ENCODE measurements at regions not wholly inside any gene's neighbourhood (a gene's known extent, or its start where the extent isn't known, plus 50 kb on each side); places are given as distances from the start of the nearest gene placed in this dataset.

DNA sequence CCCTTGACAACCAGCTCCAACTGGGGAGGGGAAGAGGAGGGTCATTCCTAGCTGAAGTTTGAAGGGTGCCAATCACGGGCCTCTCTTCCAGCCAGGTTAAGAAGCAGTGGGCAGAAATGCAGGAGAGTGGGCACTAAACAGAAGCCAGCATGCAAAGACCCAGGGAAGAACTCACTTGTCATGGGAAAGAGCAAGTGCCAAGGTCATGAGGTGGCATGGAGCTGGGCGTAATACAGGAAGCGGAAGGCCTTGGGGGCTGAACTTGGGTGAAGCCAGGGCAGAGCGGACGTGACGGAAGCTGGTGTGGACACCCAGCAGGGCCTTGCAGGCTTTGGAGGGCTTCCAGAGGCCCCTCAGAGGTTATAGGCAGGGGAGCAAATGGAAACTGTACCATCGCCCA is 302.1 kb downstream of the MAF start:
- no peak for DNase-seq (ENCODE audit: low spot score)
- Histone ChIP-seq H2AFZ (ENCODE audit: low read length) (no peak overlapping the region), H3K4me2 (ENCODE audit: low read length) (no peak overlapping the region), H3K4me1 (ENCODE audit: insufficient read depth, low read length, poor library complexity, severe bottlenecking) (no peaks in the 10 kb centered on the region), H3K79me2 (ENCODE audit: insufficient read depth, low read depth, low read length) (no peaks in the 10 kb centered on the region), H3K9me3 (ENCODE audit: low read length) (no peaks in the 10 kb centered on the region), H3K4me3 (ENCODE audit: low read depth, low read length, poor library complexity, severe bottlenecking) (no peak overlapping the region), H3K36me3 (ENCODE audit: insufficient read depth, low read length) (no peaks in the 10 kb centered on the region), H3K27ac (ENCODE audit: low read depth, low read length, poor library complexity, severe bottlenecking) (no peak overlapping the region), H3K9me2 (ENCODE audit: insufficient read depth, low read length) (no peaks in the 10 kb centered on the region), H4K20me1 (ENCODE audit: insufficient read depth, low read length) (no peaks in the 10 kb centered on the region)
- POLR2A ChIA-PET: interaction anchor here (1.1 kb wide), 1 partner anchor 11 kb away, joined by 5 read pairs; no protein-coding TSS in a partner anchor
- intact Hi-C loops (cut with micrococcal nuclease; ENCODE audit: unreplicated experiment): no loop called here
- no TSS peak for BruUV-seq (replicated peaks)
- no peak for TF ChIP-seq EZH2phosphoT487 (IDR thresholded peaks at IDR 0.05; ENCODE audit: borderline replicate concordance, low read depth, low read length)
- TF ChIP-seq, protein P1, sequence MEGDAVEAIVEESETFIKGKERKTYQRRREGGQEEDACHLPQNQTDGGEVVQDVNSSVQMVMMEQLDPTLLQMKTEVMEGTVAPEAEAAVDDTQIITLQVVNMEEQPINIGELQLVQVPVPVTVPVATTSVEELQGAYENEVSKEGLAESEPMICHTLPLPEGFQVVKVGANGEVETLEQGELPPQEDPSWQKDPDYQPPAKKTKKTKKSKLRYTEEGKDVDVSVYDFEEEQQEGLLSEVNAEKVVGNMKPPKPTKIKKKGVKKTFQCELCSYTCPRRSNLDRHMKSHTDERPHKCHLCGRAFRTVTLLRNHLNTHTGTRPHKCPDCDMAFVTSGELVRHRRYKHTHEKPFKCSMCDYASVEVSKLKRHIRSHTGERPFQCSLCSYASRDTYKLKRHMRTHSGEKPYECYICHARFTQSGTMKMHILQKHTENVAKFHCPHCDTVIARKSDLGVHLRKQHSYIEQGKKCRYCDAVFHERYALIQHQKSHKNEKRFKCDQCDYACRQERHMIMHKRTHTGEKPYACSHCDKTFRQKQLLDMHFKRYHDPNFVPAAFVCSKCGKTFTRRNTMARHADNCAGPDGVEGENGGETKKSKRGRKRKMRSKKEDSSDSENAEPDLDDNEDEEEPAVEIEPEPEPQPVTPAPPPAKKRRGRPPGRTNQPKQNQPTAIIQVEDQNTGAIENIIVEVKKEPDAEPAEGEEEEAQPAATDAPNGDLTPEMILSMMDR (conservative IDR thresholded peaks at IDR 0.05; ENCODE audit: low read length): no peak
- CTCF ChIA-PET (ENCODE audit: unreplicated experiment): no interaction called here

DNA sequence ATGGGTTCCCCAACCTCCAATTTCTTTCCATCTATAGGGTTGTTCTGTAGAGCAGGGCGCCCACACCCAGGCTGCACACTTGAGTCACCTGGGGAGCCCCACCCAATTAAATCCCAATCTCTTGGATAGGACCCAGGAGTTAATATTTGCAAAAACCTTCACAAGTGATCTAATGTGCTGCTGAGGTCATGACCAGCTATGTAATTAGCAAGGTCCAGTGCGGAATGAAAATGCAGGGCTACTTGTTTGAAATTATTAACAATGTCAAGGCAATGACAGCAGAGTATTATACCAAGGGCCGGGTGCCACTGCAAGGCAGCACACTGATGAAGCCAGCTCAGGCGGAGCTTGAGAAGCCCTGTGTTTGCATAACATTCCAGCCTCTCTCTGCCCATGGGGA is 302.7 kb downstream of the MAF start:
- intact Hi-C loops (cut with micrococcal nuclease; ENCODE audit: unreplicated experiment): no loop called here
- no TSS peak for BruUV-seq (replicated peaks)
- no peak overlapping the region for H3K27ac ChIP-seq (ENCODE audit: low read depth, low read length, poor library complexity, severe bottlenecking)
- H3K9me3 ChIP-seq (ENCODE audit: low read length): no peaks in the 10 kb centered on the region
- H4K20me1 ChIP-seq (ENCODE audit: insufficient read depth, low read length): no peaks in the 10 kb centered on the region
- POLR2A ChIA-PET: interaction anchor here (1.1 kb wide), 1 partner anchor 11 kb away, joined by 5 read pairs; no protein-coding TSS in a partner anchor
- H2AFZ ChIP-seq (ENCODE audit: low read length): no peak overlapping the region
- no peaks in the 10 kb centered on the region for H3K36me3 ChIP-seq (ENCODE audit: insufficient read depth, low read length)
- H3K79me2 ChIP-seq (ENCODE audit: insufficient read depth, low read depth, low read length): no peaks in the 10 kb centered on the region
- H3K4me2 ChIP-seq (ENCODE audit: low read length): no peak overlapping the region
- H3K4me3 ChIP-seq (ENCODE audit: low read depth, low read length, poor library complexity, severe bottlenecking): no peak overlapping the region
- H3K4me1 ChIP-seq (ENCODE audit: insufficient read depth, low read length, poor library complexity, severe bottlenecking): no peaks in the 10 kb centered on the region
- TF ChIP-seq EZH2phosphoT487 (IDR thresholded peaks at IDR 0.05; ENCODE audit: borderline replicate concordance, low read depth, low read length): no peak
- TF ChIP-seq, protein P1 (conservative IDR thresholded peaks at IDR 0.05; ENCODE audit: low read length): no peak
- DNase-seq (ENCODE audit: low spot score): no peak
- CTCF ChIA-PET (ENCODE audit: unreplicated experiment): no interaction called here
- H3K9me2 ChIP-seq (ENCODE audit: insufficient read depth, low read length): no peaks in the 10 kb centered on the region

DNA sequence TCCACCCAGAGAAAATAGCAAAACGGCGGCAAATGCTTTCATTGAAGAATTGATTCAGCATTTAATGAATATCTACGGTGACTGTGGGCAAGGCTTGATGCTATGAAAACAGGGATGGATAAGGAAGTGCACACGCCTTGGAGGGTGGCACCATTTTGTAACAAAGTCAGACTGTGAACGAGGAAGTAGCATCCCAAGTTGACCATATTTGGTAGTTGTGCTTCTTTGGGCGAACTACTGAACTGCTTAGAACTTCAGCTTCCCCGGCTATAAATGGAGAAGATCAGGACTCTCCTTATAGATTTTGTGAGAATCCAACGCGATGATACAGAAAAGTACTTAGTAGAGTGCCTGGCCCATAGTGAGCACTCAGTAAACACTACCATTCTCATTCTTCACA is 303.2 kb downstream of the MAF start:
- intact Hi-C loops (cut with micrococcal nuclease; ENCODE audit: unreplicated experiment): no loop called here
- TF ChIP-seq, protein P1 (conservative IDR thresholded peaks at IDR 0.05; ENCODE audit: low read length): no peak
- no peak for TF ChIP-seq EZH2phosphoT487 (IDR thresholded peaks at IDR 0.05; ENCODE audit: borderline replicate concordance, low read depth, low read length)
- Histone ChIP-seq H3K27ac (ENCODE audit: low read depth, low read length, poor library complexity, severe bottlenecking) (no peak overlapping the region), H3K9me2 (ENCODE audit: insufficient read depth, low read length) (no peaks in the 10 kb centered on the region), H4K20me1 (ENCODE audit: insufficient read depth, low read length) (no peaks in the 10 kb centered on the region), H3K79me2 (ENCODE audit: insufficient read depth, low read depth, low read length) (no peaks in the 10 kb centered on the region), H3K9me3 (ENCODE audit: low read length) (no peaks in the 10 kb centered on the region), H3K4me1 (ENCODE audit: insufficient read depth, low read length, poor library complexity, severe bottlenecking) (no peaks in the 10 kb centered on the region), H3K36me3 (ENCODE audit: insufficient read depth, low read length) (no peaks in the 10 kb centered on the region), H2AFZ (ENCODE audit: low read length) (no peak overlapping the region), H3K4me2 (ENCODE audit: low read length) (no peak overlapping the region), H3K4me3 (ENCODE audit: low read depth, low read length, poor library complexity, severe bottlenecking) (no peak overlapping the region)
- ChIA-PET CTCF (ENCODE audit: unreplicated experiment) (no interaction called here), POLR2A (interaction anchor here (0.5 kb wide), 1 partner anchor 280 kb away, joined by 3 read pairs; no protein-coding TSS in a partner anchor)
- no TSS peak for BruUV-seq (replicated peaks)
- DNase-seq (ENCODE audit: low spot score): no peak
